Esophagus muscularis mucosa (tissue), 3 donors: ENCODE measurements at regions not wholly inside any gene's neighbourhood (a gene's known extent, or its start where the extent isn't known, plus 50 kb on each side); places are given as distances from the start of the nearest gene placed in this dataset.

ENCODE experiments used
- CTCF ChIP-seq, 3 experiments: fragments of 200-600 bp in 2 of 3; fragments of 450-650 bp in 1 of 3; sonication (generic) in 2 of 3; IDR thresholded peaks; one replicate each; pipeline ENCODE4 v1.5.1; 2017 to 2019; ENCODE audit warnings: antibody characterized with exemption in 3 of 3, mild to moderate bottlenecking in 2 of 3, moderate library complexity in 1 of 3
- POLR2A ChIP-seq: fragments of 450-650 bp; IDR thresholded peaks from one replicate; pipeline ENCODE4 v1.6.1; 2017; ENCODE audit warnings: antibody characterized with exemption, moderate library complexity, mild to moderate bottlenecking, low read depth

- no peak for TF ChIP-seq POLR2A
- no peak for TF ChIP-seq CTCF (IDR thresholded peaks at IDR 0.05)
These were observed 172.4 kb upstream of the SASH1 start for GRCh38 chr6:148170286-148170685.
